ENCODE measurements at regions not wholly inside any gene's neighbourhood (a gene's known extent, or its start where the extent isn't known, plus 50 kb on each side); places are given as distances from the start of the nearest gene placed in this dataset.

DNA sequence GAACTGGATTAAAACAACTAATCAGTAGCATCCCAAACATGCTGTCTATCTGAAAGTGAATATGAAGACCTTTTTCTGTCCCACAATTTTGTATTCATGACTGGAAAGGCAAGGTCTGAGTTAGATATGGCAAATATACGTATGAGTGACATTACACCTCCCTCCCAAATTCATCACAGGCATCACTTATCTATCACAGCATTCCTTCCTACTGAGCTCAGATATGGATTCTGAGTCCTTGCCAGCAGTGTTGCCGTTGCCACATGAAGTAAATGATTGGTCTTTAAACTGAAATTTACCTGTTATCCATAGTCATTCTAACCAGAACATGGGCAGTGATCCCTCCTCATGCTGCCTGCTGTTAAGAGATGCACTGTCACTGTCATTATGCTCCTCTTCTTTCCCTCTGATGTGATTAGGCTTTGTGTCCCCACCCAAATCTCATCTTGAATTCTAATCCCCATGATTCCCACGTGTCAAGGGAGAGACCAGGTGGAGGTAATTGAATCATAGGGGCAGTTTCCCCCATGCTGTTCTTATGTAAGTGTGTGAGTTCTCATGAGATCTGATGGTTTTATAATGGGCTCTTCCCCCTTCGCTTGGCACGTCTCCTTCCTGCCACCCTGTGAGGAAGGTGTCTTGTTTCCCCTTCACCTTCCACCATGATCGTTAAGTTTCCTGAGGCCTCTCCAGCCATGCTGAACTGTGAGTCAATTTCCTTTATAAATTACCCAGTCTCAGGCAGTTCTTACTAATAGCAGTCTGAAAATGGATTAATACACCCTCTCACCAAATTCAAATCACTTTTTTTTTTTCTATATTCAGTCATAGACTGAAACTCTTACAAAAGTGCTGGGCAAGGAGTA is 288.4 kb downstream of the NUAK1 start:
- ATAC-seq, result no peak
- TF ChIP-seq POLR2A (IDR thresholded peaks at IDR 0.05), result no peak
- TF ChIP-seq POLR2AphosphoS5 (IDR thresholded peaks at IDR 0.05), result no peak
- TF ChIP-seq, protein P1, sequence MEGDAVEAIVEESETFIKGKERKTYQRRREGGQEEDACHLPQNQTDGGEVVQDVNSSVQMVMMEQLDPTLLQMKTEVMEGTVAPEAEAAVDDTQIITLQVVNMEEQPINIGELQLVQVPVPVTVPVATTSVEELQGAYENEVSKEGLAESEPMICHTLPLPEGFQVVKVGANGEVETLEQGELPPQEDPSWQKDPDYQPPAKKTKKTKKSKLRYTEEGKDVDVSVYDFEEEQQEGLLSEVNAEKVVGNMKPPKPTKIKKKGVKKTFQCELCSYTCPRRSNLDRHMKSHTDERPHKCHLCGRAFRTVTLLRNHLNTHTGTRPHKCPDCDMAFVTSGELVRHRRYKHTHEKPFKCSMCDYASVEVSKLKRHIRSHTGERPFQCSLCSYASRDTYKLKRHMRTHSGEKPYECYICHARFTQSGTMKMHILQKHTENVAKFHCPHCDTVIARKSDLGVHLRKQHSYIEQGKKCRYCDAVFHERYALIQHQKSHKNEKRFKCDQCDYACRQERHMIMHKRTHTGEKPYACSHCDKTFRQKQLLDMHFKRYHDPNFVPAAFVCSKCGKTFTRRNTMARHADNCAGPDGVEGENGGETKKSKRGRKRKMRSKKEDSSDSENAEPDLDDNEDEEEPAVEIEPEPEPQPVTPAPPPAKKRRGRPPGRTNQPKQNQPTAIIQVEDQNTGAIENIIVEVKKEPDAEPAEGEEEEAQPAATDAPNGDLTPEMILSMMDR (IDR thresholded peaks at IDR 0.05), result no peak
- no peak for TF ChIP-seq EP300 (IDR thresholded peaks at IDR 0.05)
- WGBS, 2 donors (ENCODE audit: low coverage in 1 of 2), result 73 to 75% methylated on average over 5 to 6 of the region's 6 CpGs
- H3K9me3 ChIP-seq, result no peaks in the 10 kb centered on the region
- H3K27ac ChIP-seq, result no peak overlapping the region
- no peak overlapping the region for H3K4me3 ChIP-seq
- H3K4me1 ChIP-seq, result peaks cover 0 to 4% (median 0%) of the 10 kb centered on the region in 3 donors
- H3K27me3 ChIP-seq, result no peaks in the 10 kb centered on the region
- H3K36me3 ChIP-seq, result no peaks in the 10 kb centered on the region

DNA sequence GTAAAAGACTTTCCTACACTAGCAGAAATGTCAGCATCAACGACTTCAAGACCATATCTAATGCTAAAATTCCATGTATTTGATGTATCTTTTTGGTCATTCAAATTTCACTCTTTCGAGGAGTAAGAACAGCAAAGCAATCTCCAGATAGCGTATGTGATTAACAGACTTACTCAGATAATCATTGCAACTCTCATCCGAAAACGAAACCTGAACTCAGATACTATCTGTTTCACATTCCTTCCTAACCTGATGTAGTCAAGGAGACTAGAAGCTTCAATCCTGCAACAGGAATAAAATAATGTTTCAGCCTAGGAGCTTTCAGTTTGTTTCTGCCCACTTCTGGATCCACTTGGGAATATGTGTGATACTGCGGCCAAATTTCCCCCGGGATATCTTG is 286.3 kb downstream of the NUAK1 start:
- Histone ChIP-seq H3K9me3 (no peaks in the 10 kb centered on the region), H3K36me3 (no peaks in the 10 kb centered on the region), H3K27me3 (no peaks in the 10 kb centered on the region), H3K4me1 (peaks cover 0 to 4% (median 0%) of the 10 kb centered on the region in 3 donors), H3K4me3 (no peak overlapping the region), H3K27ac (peak overlapping the region in 3 of 4 donors; percentile 21 to 37 (median 24))
- TF ChIP-seq POLR2AphosphoS5 (IDR thresholded peaks at IDR 0.05) (no peak), POLR2A (IDR thresholded peaks at IDR 0.05) (no peak), EP300 (IDR thresholded peaks at IDR 0.05) (no peak)
- TF ChIP-seq, protein P1 (IDR thresholded peaks at IDR 0.05), result no peak
- ATAC-seq, result no peak
- 39 to 56% methylated on average over 5 to 7 of the region's 7 CpGs for WGBS, 2 donors (ENCODE audit: low coverage in 1 of 2)

DNA sequence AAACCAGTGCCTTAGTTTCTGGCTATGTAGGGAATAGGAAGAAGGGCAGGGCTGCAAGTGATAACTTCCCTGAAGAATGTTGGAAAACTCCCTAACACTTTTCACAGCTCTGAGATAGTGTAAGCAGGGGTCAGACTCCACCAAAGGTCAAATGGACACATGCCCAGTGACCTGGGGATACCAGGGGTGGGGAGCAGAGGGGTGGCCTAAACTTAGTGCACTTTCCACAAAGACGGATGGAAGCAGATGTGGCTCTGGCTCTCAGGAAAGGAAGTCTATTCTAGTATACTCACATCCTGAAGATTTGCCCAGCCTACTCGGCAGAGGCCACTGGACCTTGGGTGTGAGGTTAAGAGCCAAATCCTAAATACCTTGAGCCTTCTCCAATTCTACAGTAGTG is 285.8 kb downstream of the NUAK1 start:
- ATAC-seq, result peak; percentile 72
- H3K27me3 ChIP-seq, result no peaks in the 10 kb centered on the region
- H3K9me3 ChIP-seq, result no peaks in the 10 kb centered on the region
- TF ChIP-seq, protein P1 (IDR thresholded peaks at IDR 0.05), result no peak
- no peak overlapping the region for H3K4me3 ChIP-seq
- 57 to 60% methylated on average over 1 to 2 of the region's 2 CpGs for WGBS, 2 donors (ENCODE audit: low coverage in 1 of 2)
- H3K4me1 ChIP-seq, result peaks cover 0 to 4% (median 0%) of the 10 kb centered on the region in 3 donors
- peak overlapping the region in 3 of 4 donors; percentile 21 to 37 (median 24) for H3K27ac ChIP-seq
- H3K36me3 ChIP-seq, result no peaks in the 10 kb centered on the region

DNA sequence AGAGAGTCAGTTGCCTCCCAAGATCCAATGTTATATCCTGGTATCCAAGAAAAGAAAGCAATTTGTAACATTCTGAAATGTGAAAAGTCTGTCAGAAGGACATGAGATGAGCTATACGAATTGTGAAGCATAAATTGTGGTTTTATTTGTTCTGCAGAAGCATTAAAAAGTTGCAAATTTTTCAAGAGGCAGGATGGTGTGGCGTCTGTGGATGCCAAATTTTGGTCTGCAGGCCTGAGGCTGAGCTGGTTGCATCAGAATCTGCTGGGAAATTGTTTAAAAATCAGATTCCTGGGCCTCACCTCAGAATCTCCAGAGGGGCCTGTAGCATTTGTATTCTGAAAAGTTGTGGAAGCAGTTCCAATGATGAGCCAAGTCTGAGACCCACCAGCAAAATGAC is 284.7 kb downstream of the NUAK1 start:
- H3K36me3 ChIP-seq, result no peaks in the 10 kb centered on the region
- TF ChIP-seq POLR2A (IDR thresholded peaks at IDR 0.05) (no peak), EP300 (IDR thresholded peaks at IDR 0.05) (no peak), POLR2AphosphoS5 (IDR thresholded peaks at IDR 0.05) (no peak)
- TF ChIP-seq, protein P1 (IDR thresholded peaks at IDR 0.05), result no peak
- ATAC-seq, result no peak
- H3K27me3 ChIP-seq, result no peaks in the 10 kb centered on the region
- H3K4me3 ChIP-seq, result no peak overlapping the region
- no peak overlapping the region for H3K27ac ChIP-seq
- WGBS, 2 donors (ENCODE audit: low coverage in 1 of 2), result 68 to 94% methylated on average over 2 of the region's 2 CpGs
- peaks cover 0 to 4% (median 0%) of the 10 kb centered on the region in 3 donors for H3K4me1 ChIP-seq
- no peaks in the 10 kb centered on the region for H3K9me3 ChIP-seq
